GM19468 (cell line): ENCODE measurements at regions not wholly inside any gene's neighbourhood (a gene's known extent, or its start where the extent isn't known, plus 50 kb on each side); places are given as distances from the start of the nearest gene placed in this dataset.
"Not testable (repeated sequence)": the region's sequence is repeated elsewhere in the genome, so short reads cannot be mapped to it uniquely, and the experiment has no call there.

Source experiments
- ATAC-seq: cut with Tn5 transposase; IDR thresholded peaks from one replicate; pipeline ENCODE4 v1.9.1; 2021; ENCODE audit warnings: mild to moderate bottlenecking, moderate library complexity, moderate number of reproducible peaks; ENCODE audit not compliant: unreplicated experiment; ENCODE audit errors: extremely low read depth

DNA sequence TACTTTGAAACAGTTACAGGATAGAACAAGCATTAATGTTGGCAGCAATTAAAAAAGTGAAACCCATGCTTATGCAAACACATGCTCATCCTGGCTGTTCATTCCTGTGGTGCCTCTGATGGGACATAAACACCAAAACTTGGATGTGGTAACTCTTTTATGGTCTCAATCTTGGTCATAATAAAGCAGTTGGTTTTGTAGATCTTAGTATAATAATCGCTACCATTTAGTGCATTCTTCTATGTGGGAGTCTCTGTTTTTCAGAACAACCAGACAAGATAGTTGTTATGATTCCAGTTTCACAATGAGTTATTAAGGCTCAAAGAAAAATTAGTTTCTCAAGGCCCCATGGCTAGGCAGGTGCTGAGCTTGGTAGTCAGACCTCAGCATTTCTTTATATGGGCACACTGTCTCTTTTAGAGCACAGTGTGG is 184.0 kb downstream of the UTRN start:
- ATAC-seq, result no peak

DNA sequence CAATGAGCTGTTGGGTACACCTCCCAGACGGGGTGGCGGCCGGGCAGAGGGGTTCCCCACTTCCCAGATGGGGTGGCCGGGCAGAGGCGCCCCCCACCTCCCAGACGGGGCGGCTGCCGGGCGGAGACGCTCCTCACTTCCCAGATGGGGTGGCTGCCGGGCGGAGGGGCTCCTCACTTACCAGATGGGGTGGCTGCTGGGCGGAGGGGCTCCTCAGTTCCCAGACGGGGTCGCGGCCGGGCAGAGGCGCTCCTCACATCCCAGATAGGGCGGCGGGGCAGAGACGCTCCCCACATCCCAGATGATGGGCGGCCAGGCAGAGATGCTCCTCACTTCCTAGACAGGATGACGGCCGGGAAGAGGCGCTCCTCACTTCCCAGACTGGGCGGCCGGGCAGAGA is 185.1 kb downstream of the UTRN start:
- not testable (repeated sequence) for ATAC-seq

DNA sequence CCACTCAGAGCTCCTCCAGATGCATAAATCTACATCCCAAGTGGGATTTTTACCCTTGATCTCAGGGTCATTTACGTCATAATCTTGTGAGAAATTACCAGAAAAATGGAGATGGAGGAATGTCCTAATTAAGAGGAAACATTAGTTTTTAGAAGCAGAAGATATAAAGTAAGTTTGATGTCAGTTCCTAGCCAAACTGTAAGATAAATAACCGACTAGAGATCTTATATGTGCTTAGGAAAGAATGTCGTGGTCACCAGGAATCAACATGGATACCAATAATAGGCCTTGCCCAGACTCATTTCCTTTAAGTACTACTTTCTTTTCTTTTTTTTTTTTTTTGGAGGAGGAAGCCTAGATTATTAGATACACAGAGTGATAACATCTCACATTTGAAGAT is 186.9 kb downstream of the UTRN start:
- no peak for ATAC-seq

DNA sequence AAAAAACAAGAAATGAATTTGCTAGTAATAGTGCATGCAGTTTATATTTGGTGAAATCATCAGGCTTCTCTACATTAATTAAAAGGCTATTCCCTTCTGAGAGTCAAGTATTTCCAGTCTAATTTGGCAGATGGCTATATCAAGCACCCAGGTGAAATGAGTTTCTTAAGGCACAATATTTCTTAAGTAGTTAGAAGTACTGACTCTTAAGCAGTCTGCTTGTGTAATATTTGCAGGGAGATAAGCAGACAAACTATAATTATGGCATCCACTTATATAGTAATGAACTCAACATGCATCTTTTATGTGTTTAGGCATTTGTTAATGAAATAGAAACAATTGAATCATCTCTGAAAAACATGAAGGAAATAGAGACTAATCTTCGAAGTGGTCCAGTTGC is 189.2 kb downstream of the UTRN start:
- ATAC-seq, result no peak

DNA sequence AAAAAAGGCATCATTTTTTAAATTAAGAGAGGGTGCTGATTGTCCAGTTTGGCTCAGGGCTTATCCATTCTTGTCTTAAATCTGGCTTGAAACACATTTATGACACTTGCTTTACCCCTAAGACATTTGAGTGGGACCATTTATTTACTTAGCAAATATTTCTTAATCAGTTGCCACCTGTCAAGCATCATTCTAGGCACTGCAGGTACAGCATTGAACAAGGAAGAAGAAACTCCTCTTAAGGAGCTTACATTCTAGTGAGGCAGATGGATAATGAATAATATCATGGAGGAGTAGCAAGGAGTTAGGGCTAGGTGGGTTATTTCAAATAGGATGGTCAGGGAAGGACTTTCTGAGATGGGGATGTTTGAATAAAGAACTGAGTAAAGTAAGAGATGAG is 189.8 kb downstream of the UTRN start:
- ATAC-seq, result no peak

DNA sequence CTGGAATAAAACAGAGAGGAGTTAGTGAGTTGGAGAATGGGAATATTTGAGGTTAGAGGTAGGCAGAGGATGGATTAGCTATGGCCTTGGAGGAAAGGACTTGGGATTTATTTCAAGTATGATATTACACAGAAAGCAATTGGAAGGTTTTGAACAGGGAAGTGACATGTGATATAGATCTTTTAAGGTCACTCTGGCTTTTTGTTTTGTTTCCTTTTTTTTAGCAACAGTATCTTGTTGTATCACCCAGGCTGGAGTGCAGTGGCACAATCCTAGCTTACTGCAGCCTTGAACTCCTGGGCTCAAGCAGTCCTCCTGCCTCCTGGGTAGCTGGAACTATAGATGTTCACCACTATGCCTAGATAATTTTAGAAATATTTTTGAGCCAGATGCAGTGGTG is 190.3 kb downstream of the UTRN start:
- no peak for ATAC-seq

DNA sequence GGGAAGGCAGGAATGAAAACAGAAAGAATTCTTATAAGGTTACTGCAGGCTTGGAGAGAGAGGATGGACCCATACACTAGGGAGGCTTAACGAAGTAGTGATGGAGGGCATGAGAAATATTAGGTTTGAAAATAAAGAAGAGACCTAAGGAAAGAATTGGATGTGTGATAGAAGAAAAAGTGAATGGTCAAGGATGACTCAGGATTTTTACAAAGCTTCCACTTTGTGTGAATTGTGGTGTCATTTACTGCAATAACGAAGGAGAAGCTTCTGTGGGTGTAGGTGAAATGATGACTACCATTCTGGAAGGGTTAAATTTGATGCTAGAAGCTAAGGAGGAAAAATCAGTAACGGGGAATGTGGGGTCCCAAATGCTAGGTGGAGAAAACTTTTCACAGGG is 191.2 kb downstream of the UTRN start:
- ATAC-seq, result no peak

DNA sequence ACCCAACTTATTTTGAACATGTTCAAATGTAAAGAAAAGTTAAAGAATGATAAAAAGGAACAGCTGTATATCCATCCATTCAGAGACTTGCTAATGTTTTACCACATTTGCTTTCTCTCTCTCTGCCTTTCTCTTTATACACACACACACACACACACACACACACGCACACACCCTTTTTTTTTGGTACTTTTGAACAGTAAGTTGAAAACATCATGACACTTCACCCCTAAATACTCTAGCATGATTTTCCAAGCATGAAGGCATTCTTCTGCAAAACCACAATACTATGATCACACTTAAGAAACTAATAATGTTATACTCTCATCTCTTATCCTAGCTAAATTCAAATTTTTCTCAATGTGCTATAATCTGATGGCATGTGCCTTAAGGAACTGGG is 192.3 kb downstream of the UTRN start:
- no peak for ATAC-seq

DNA sequence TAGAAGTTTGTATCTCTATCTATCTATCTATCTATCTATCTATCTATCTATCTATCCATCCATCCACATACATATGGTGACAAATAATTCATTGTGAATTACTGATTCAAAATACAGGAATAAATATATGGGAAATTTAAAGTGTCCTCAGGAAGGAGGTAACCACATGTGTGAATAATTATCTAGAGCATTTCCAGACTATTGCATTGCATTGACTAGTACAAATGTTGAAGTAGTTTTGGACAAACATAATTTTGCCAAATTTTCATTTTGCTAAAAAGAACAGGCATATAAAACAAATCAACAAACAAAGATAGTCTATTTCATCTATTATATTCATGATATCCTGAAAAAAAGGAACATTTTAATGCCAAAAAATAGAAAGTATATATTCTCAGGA is 192.7 kb downstream of the UTRN start:
- ATAC-seq, result no peak

DNA sequence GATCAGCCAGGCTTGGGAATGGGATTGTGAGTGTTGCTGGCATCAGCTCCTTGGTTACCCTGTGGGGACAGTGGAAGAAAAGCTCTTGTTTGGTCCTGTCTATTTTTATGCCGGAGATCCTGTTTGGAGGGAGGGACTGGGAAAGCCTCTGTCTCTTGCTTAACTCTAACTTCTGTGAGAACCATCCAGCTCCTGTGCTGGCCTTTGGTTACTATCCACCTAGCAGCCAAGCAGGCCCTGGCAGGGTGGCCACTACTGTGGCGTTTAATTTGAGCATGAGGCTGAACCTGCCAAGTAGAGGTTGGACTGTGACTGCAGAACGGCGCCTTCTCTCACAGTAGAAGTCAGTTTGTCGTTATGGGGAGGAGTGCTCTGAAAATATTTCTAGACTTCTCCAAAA is 193.3 kb downstream of the UTRN start:
- ATAC-seq, result no peak

DNA sequence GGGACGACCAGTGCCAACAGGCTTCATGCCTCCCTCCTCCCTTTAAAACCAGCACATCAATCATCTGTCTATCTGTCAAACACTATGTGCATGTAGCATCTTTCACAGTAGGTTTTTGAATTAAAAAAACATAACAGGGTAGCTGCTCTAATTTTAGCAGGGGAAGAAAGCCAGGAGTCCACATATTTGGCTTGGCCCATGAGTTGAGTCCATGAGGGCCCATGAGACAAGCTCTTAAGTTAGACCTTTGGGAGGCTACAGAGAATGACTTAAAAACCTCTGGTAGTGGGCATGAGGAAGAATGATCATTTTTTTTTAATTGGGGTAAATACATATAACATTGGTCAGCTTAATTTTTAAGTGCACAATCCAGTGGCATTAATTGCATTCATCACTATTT is 194.9 kb downstream of the UTRN start:
- no peak for ATAC-seq

DNA sequence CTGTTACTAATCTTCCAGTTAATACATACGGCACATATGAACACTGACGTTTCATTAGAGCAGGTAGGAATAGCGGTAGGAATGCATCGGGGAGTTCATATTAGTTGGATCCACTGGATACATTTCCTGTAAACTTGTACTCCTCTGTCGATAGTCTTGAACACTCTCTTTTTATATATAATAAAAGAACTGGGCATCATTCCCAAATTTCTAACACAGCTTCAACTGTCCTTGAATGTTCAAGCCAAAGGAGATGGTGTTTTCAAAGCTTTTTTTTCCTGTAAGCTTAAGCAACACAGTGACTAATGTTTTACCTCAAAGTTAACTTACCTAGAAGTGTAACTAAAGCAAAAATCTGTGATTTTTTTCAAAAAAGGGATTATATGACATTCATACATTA is 195.3 kb downstream of the UTRN start:
- no peak for ATAC-seq

DNA sequence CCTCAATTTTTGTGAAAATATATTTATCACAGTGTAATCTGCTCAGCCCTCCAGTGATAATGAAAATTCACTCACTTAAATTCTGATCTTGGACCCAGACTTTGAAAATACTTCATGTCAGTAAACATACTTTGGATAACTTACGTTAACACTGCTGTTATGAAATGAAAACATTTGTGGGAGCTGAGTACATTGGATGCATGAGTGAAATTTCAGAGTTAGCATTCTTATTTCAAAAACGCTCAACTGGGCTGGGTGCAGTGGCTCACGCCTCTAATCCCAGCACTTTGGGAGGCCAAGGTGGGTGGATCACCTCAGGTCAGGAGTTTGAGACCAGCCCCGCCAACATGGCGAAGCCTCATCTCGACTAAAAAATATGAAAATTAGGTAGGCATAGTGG is 196.4 kb downstream of the UTRN start:
- ATAC-seq, result no peak

DNA sequence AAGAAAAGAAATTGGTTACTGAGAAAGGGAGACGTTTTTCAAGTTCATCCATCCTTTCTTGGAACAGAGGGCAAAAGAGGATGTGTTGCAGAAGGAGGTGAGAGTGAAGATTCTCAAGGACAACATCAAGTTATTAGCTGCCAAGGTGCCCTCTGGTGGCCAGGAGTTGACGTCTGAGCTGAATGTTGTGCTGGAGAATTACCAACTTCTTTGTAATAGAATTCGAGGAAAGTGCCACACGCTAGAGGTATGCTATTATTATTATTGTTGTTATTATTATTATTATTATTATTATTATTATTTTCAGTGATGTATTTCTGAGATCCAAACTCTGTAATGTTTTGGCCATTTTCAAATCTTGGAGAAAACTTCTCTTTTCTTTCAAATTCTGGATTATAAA is 197.0 kb downstream of the UTRN start:
- peak; percentile 64 for ATAC-seq

DNA sequence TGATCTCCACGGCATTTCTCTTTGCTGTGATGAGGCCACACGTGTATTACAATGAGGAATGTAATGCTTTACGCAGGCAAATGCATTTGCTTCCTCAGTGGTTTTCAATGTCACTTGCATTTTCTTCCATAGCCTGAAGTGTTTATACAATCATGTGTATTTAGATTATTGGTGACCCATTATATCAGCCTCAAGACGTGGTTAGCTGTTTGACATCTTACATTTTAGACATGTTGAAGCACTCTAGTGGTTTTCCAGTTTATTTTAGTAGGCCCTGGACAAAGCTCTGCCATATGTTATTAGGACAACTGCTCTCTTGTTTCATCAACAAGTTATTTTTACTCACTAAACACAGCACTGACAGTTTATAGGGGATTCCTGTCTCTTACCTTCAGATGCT is 200.4 kb downstream of the UTRN start:
- no peak for ATAC-seq

DNA sequence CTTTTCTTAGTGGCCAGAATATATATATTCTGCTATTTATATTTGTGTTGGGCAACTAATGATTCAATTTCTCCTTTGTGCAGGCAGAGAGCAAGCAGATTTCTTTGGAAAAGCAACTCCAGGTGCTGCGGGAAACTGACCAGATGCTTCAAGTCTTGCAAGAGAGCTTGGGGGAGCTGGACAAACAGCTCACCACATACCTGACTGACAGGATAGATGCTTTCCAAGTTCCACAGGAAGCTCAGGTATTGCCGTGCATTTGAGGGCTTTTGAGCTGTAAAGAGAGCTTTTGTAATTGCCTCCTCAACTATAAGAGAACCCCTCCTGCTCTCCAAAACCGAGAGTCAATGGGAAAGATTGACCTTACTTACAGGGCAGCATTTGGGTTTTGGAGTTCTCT is 203.5 kb downstream of the UTRN start:
- ATAC-seq, result no peak

DNA sequence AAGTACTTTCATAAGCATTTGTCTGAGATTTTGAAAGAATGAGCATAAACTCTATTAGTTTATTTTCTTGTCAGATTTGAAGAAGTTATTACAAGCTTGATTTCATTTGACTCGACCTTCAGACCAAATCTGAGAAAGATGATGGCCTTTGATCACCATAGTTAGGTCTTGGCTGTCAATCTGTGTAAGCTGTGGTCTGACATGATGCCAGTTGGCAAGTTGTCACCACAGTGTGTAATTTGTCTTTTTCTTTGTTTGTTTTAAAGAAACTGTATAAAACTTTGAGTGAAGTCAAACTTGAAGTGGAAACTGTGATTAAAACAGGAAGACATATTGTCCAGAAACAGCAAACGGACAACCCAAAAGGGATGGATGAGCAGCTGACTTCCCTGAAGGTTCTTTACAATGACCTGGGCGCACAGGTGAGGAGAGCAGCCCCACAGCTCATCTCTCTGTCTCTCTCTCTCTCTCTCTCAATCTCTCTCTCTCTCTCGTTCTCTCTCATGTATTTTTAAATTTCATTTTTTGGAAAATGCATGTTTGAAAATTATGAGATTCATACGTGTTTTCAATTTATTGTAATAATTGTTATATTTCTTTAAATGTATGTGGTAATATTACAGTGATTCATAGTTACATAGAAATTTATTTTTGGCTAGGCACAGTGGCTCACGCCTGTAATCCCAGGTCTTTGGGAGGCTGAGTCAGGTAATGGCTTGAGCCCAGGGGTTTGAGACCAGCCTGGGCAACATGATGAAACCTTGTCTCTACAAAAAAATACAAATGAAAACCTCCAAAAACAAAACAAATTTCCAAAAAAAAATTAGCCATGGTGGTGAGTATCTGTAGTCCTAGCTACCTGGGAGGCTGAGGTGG is 208.1 kb downstream of the UTRN start:
- no peak for ATAC-seq

DNA sequence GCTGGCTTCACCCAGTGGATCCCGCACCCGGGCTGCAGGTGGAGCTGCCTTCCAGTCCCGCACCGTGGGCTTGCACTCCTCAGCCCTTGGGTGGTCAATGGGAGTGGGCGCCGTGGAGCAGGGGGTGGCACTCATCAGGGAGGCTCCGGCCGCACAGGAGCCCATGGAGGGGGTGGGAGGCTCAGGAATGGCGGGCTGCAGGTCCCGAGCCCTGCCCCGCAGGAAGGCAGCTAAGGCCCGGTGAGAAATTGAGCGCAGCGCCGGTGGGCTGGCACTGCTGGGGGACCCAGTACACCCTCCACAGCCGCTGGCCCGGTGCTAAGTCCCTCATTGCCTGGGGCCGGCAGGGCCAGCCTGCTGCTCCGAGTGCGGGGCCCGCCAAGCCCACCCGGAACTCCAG is 209.9 kb downstream of the UTRN start:
- not testable (repeated sequence) for ATAC-seq

DNA sequence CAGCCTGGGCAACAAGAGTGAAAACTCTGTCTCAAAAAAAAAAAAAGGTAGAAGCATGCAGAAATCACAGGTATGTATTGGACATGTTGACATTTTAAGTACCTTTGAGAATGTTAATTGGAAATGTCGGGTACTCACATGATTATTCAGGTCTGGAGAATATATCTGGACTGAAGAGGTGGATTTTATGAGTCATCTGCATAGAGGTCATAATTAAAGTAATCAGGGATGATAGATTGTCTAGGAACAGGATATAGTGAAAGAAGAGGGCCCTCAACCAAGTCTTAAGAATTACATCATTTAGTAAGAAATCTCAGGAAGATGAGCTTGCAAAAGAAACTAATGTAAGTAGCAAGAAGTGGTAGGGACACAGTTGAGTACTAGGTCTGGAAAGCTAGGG is 212.5 kb downstream of the UTRN start:
- ATAC-seq, result no peak

DNA sequence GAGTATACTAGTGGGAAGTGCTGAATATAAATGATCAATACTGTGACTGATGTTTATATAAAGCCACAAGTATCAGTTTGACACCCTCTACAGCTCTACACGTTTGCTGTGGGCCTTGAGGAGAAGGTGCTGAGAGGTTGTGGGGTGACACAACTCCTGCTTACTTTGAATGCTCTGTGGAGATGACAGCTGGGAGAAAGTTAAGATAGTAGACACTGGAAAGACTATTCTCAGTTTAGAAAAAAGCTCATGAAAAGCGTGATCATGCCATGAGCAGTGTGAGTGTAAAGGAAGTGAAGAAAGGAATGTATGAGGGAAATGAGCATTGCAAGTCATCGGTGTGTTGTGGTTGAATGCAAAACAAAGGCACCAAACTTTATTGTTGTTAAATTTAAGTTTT is 215.8 kb downstream of the UTRN start:
- no peak for ATAC-seq

DNA sequence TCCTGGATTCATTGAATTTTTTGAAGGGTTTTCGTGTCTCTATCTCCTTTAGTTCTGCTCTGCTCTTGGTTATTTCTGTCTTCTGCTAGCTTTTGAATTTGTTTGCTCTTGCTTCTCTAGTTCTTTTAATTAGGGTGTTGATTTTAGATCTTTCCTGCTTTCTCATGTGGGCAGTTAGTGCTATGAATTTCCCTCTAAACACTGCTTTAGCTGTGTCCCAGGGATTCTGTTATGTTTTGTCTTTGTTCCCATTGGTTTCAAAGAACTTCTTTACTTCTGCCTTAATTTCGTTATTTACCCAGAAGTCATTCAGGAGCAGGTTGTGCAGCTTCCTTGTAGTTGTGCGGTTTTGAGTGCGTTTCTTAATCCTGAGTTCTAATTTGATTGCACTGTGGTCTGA is 220.1 kb downstream of the UTRN start:
- not testable (repeated sequence) for ATAC-seq

DNA sequence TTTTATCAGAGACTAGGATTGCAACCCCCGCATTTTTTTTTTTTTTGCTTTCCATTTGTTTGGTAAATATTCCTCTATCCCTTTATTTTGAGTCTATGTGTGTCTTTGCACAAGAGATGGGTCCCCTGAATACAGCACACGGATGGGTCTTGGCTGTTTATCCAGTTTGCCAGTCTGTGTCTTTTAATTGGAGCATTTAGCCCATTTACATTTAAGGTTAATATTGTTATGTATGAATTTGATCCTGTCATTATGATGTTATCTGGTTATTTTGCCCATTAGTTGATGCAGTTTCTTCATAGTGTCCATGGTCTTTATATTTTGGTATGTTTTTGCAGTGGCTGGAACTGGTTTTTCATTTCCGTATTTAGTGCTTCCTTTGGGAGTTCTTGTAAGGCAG is 220.9 kb downstream of the UTRN start:
- not testable (repeated sequence) for ATAC-seq
